ENCODE measurements at regions not wholly inside any gene's neighbourhood (a gene's known extent, or its start where the extent isn't known, plus 50 kb on each side); places are given as distances from the start of the nearest gene placed in this dataset.
"Not testable (repeated sequence)": the region's sequence is repeated elsewhere in the genome, so short reads cannot be mapped to it uniquely, and the experiment has no call there.

DNA sequence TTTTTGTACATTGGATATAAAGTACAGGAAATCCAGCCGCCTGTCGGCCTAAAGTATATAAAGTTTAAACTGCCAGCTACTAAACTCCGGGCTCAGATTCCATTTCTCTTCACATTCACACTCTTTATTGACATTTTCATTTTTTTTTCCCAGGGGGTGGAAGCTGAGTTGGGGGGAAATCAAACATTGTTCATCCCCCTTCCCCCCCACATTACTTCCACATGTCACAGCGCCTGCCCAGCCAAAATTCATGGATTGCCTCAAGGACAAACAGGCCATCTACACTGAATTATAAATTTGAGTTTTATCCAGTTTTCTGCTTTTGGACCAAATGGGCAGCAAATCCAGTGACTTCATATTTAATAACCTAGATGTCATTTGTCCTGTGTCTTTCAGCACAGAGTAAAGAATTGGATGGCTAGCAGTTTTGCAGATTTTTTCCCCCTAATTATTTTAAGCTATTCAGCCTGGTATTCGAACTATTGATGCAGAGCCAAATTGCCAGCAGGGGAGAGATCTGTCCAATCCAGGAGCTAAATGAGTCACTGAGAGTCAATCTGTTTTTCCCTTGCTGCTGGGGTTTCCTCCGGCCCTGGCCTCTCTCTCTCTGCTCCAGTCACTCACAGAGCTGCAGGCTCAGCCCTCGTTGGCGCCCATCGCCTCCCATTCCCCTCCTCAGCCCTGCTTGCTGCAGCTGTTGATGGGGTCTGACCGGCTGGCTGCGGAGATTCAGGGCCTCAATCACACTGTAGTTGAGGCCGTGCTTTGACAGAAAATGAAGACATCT is 98.0 kb downstream of the LMO4 start:
- no peak for TF ChIP-seq POLR2A (IDR thresholded peaks at IDR 0.05; ENCODE audit: low read depth, low read length)
- FAIRE-seq (peak; percentile 20), DNase-seq (ENCODE audit: insufficient read length, low spot score) (peak; percentile 13)

- DNase-seq (ENCODE audit: insufficient read length, low spot score) (no peak), FAIRE-seq (no peak)
- TF ChIP-seq POLR2A (IDR thresholded peaks at IDR 0.05; ENCODE audit: low read depth, low read length), result no peak
These were observed 99.7 kb downstream of the LMO4 start for GRCh38 chr1:87428367-87428766.

DNA sequence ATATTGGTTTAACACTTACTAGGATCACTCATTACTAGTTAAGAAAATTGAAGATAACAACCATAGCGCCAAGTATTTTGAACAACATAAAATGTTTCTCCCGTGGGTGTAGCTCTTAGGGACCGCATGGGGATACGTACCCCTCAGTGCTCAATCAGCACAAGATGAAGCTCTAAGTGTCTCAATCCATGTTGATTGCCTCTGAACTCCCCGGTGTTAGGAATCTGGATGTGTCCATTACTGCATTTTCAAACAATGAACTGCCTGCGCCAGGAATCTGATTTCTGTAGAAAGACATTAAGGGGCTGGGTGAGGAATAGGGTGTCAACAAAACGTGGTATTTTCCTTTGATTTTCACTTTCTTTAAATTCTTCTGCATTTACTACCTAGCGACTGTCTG is 100.2 kb downstream of the LMO4 start:
- FAIRE-seq, result no peak
- DNase-seq (ENCODE audit: insufficient read length, low spot score), result no peak
- TF ChIP-seq POLR2A (IDR thresholded peaks at IDR 0.05; ENCODE audit: low read depth, low read length), result no peak

DNA sequence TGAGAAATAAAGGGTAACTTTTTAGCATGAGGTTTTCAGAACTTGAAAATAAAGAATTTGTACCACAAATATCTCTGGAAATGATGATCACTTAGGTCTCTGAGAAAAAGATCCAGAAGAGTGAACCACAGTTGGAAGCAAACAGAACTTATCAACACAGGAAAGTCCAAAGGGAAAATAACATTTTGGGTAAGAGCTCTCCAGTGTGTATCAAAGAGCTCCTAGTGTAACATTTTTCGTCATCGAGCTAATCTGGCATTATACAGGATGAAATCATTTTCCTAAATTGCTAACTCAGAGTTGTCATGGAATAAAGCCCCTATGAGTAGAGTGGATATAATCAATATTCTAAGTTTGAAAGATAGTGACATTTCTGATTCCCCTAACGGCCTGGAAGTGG is 104.0 kb downstream of the LMO4 start:
- DNase-seq (ENCODE audit: insufficient read length, low spot score) (no peak), FAIRE-seq (no peak)
- no peak for TF ChIP-seq POLR2A (IDR thresholded peaks at IDR 0.05; ENCODE audit: low read depth, low read length)

GRCh38 chr1:87433101-87433500 is 104.4 kb downstream of the LMO4 start:
- not testable (repeated sequence) for FAIRE-seq; DNase-seq (ENCODE audit: insufficient read length, low spot score)

DNA sequence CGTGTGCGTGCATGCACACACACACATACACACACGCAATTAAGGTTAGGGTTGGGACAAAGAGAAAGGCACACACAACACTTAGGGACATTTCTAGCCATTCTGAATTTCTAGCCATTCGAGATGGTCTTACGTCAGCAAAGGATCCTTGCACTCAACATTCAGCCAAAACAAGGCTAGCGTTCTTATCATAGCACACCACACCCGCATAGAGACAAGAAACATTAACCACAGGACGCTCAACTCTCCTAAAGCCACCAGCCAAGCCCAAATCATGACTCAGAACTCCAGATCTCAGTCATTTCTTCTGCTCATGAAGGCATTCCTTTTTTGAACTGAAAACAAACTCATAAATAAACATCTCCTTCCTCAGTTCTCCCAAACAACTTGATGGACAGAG is 106.8 kb downstream of the LMO4 start:
- FAIRE-seq, result no peak

DNA sequence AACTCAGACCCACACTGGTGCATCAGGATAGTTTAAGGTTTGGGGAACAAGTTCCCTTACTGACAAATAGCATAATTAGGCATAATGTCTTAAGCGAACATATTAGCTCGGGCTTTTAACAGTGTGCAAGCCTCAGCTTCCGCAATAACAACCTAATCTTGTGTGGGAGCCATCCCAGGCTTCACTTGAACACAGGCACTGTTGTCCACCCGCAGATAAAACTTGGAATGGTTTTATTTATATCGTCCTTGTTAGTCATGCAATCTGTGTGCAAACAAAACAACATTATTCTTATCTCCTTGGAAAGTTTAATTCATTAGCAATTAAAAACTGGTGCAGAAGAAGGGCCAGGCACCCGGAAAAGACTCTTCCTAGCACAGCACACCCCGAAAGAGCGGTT is 107.4 kb downstream of the LMO4 start:
- DNase-seq (ENCODE audit: insufficient read length, low spot score); FAIRE-seq: not testable (repeated sequence)

More for the DNA sequence above, 106.8 kb downstream of the LMO4 start:
- no peak for DNase-seq (ENCODE audit: insufficient read length, low spot score)
- TF ChIP-seq POLR2A (IDR thresholded peaks at IDR 0.05; ENCODE audit: low read depth, low read length), result no peak

GRCh38 chr1:87436534-87436933 is 107.9 kb downstream of the LMO4 start:
- no peak for TF ChIP-seq POLR2A (IDR thresholded peaks at IDR 0.05; ENCODE audit: low read depth, low read length)
- no peak for DNase-seq (ENCODE audit: insufficient read length, low spot score)
- no peak for FAIRE-seq

- FAIRE-seq (no peak), DNase-seq (ENCODE audit: insufficient read length, low spot score) (no peak)
- TF ChIP-seq POLR2A (IDR thresholded peaks at IDR 0.05; ENCODE audit: low read depth, low read length), result no peak
These were observed 109.1 kb downstream of the LMO4 start for GRCh38 chr1:87437663-87438295.

GRCh38 chr1:87439821-87440220 is 111.1 kb downstream of the LMO4 start:
- DNase-seq (ENCODE audit: insufficient read length, low spot score), result no peak
- no peak for FAIRE-seq
- TF ChIP-seq POLR2A (IDR thresholded peaks at IDR 0.05; ENCODE audit: low read depth, low read length), result no peak

DNA sequence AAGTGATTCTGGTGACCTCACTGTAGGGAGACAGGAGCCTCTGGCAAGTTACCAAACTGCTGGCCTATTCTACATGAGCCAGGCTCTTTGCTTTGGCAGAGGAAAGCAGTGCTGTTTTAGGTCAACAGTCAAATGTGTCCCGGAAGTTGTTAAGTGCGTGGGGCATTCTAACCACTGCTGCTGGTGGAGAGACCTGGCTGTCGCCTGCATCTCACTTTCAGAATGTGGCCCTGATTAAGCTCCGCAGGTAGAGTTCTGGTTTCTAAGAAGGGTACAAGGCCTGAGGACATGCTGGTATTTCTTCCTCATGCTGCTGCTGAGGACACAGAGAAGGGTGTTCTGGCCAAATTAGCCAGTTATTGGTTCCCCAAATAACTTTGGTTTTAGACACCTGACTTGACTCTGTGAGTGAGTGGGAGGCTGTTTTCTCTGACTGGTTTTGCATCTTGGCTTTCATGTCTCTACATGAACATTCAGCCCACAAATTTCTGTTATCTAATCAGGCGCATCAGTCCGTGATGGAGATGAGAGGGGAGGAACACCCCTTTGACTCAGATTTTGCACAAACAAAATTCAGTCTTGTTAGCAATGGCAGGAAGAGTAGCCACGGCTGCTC is 120.8 kb downstream of the LMO4 start:
- DNase-seq (ENCODE audit: insufficient read length, low spot score) (no peak), FAIRE-seq (no peak)
- no peak for TF ChIP-seq POLR2A (IDR thresholded peaks at IDR 0.05; ENCODE audit: low read depth, low read length)

- no peak for TF ChIP-seq POLR2A (IDR thresholded peaks at IDR 0.05; ENCODE audit: low read depth, low read length)
- FAIRE-seq, result no peak
These were observed 121.5 kb downstream of the LMO4 start for GRCh38 chr1:87450136-87450535.

GRCh38 chr1:87450615-87451209 is 122.0 kb downstream of the LMO4 start:
- FAIRE-seq (no peak), DNase-seq (ENCODE audit: insufficient read length, low spot score) (no peak)
- no peak for TF ChIP-seq POLR2A (IDR thresholded peaks at IDR 0.05; ENCODE audit: low read depth, low read length)

More at GRCh38 chr1:87450136-87450535, 121.5 kb downstream of the LMO4 start:
- DNase-seq (ENCODE audit: insufficient read length, low spot score), result no peak

- FAIRE-seq (no peak), DNase-seq (ENCODE audit: insufficient read length, low spot score) (no peak)
- no peak for TF ChIP-seq POLR2A (IDR thresholded peaks at IDR 0.05; ENCODE audit: low read depth, low read length)
These were observed 122.7 kb downstream of the LMO4 start for GRCh38 chr1:87451229-87451920.
